GM21825 (cell line): ENCODE measurements at regions not wholly inside any gene's neighbourhood (a gene's known extent, or its start where the extent isn't known, plus 50 kb on each side); places are given as distances from the start of the nearest gene placed in this dataset.
"Not testable (repeated sequence)": the region's sequence is repeated elsewhere in the genome, so short reads cannot be mapped to it uniquely, and the experiment has no call there.

ENCODE experiments used
- ATAC-seq: cut with Tn5 transposase; IDR thresholded peaks from one replicate; pipeline ENCODE4 v1.9.1; 2021; ENCODE audit warnings: mild to moderate bottlenecking, moderate library complexity; ENCODE audit not compliant: unreplicated experiment

GRCh38 chr5:166282939-166283338 lies 2008.5 kb upstream of the WWC1 start:
- no peak for ATAC-seq

- ATAC-seq: no peak
Measured at GRCh38 chr5:166285361-166285760, 2006.1 kb upstream of the WWC1 start.

GRCh38 chr5:166286832-166287231 lies 2004.6 kb upstream of the WWC1 start:
- ATAC-seq: no peak

- ATAC-seq: no peak
Measured at GRCh38 chr5:166287866-166288265, 2003.6 kb upstream of the WWC1 start.

GRCh38 chr5:166291800-166292199 lies 1999.6 kb upstream of the WWC1 start:
- ATAC-seq: not testable (repeated sequence)

GRCh38 chr5:166293892-166294291 lies 1997.6 kb upstream of the WWC1 start:
- ATAC-seq: no peak

- no peak for ATAC-seq
Measured at GRCh38 chr5:166302166-166302565, 1989.3 kb upstream of the WWC1 start.

GRCh38 chr5:166317425-166317824 lies 1974.0 kb upstream of the WWC1 start:
- no peak for ATAC-seq

- ATAC-seq: no peak
Measured at GRCh38 chr5:166320920-166321480, 1970.4 kb upstream of the WWC1 start.

GRCh38 chr5:166324372-166324771 lies 1967.1 kb upstream of the WWC1 start:
- no peak for ATAC-seq

- no peak for ATAC-seq
Measured at GRCh38 chr5:166329149-166329800, 1962.2 kb upstream of the WWC1 start.

GRCh38 chr5:166330036-166330435 lies 1961.4 kb upstream of the WWC1 start:
- ATAC-seq: no peak

GRCh38 chr5:166331521-166331920 lies 1959.9 kb upstream of the WWC1 start:
- ATAC-seq: no peak

- ATAC-seq: no peak
Measured at GRCh38 chr5:166338801-166339200, 1952.6 kb upstream of the WWC1 start.

GRCh38 chr5:166340039-166340438 lies 1951.4 kb upstream of the WWC1 start:
- ATAC-seq: no peak

GRCh38 chr5:166341740-166342337 lies 1949.6 kb upstream of the WWC1 start:
- no peak for ATAC-seq

- ATAC-seq: no peak
Measured at GRCh38 chr5:166342402-166342801, 1949.0 kb upstream of the WWC1 start.

- ATAC-seq: no peak
Measured at GRCh38 chr5:166346726-166347374, 1944.6 kb upstream of the WWC1 start.

GRCh38 chr5:166349046-166349445 lies 1942.4 kb upstream of the WWC1 start:
- no peak for ATAC-seq

- ATAC-seq: no peak
Measured at GRCh38 chr5:166353580-166353979, 1937.9 kb upstream of the WWC1 start.

- ATAC-seq: no peak
Measured at GRCh38 chr5:166354332-166354731, 1937.1 kb upstream of the WWC1 start.

GRCh38 chr5:166356096-166356495 lies 1935.3 kb upstream of the WWC1 start:
- no peak for ATAC-seq
